ENCODE measurements at regions not wholly inside any gene's neighbourhood (a gene's known extent, or its start where the extent isn't known, plus 50 kb on each side); places are given as distances from the start of the nearest gene placed in this dataset.

- TF ChIP-seq GPBP1L1 (CRISPR knock-in tag; IDR thresholded peaks at IDR 0.05) (no peak), ZBTB25 (CRISPR knock-in tag; IDR thresholded peaks at IDR 0.05) (no peak), ZBTB44 (CRISPR knock-in tag; IDR thresholded peaks at IDR 0.05) (no peak), ZNF296 (CRISPR knock-in tag; conservative IDR thresholded peaks at IDR 0.05) (no peak), TBX3 (IDR thresholded peaks at IDR 0.05; ENCODE audit: borderline replicate concordance) (peak; percentile 65; the same call in 1 of the 2 replicates), ZKSCAN1 (IDR thresholded peaks at IDR 0.05; ENCODE audit: low read length) (no peak), AHDC1 (CRISPR knock-in tag; IDR thresholded peaks at IDR 0.05; ENCODE audit: borderline replicate concordance) (peak; percentile 30; the same call in 1 of the 2 replicates), ATF6 (CRISPR knock-in tag; conservative IDR thresholded peaks at IDR 0.05) (no peak), ZBTB8A (CRISPR knock-in tag; IDR thresholded peaks at IDR 0.05; ENCODE audit: borderline replicate concordance, low read depth) (no peak), FOXP4 (CRISPR knock-in tag; IDR thresholded peaks at IDR 0.05) (peak; percentile 51; the same call in 1 of the 2 replicates), RFXANK (CRISPR knock-in tag; IDR thresholded peaks at IDR 0.05) (no peak), ZSCAN29 (CRISPR knock-in tag; conservative IDR thresholded peaks at IDR 0.05) (no peak), HHEX (CRISPR knock-in tag; IDR thresholded peaks at IDR 0.05) (peak; percentile 72), ATF5 (CRISPR knock-in tag; IDR thresholded peaks at IDR 0.05; ENCODE audit: low read depth) (no peak)
These were observed 86.8 kb upstream of the VAV3 start (continued) for GRCh38 chr1:108051631-108052377.

Data from HepG2 (cell line).